ENCODE measurements at regions not wholly inside any gene's neighbourhood (a gene's known extent, or its start where the extent isn't known, plus 50 kb on each side); places are given as distances from the start of the nearest gene placed in this dataset.

DNA sequence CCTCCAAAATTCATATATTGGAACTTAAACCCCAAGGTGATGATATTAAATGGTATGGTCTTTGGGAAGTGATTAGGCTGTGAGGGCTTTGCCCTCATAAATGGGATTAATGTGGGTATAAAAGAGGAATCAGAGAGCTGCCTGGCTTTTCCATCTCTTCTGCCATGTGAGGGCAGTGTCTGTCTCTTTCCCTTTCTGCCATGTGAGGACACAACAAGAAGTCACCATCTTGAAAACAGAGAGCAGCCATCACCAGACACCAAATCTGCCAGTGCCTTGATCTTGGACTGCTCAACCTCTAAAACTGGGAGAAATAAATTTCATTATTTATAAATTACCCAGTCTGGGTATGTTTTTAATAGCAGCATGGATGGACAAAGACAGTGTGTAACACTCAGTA, 263.0 kb downstream of the PAX1 start:
- H3K4me1 ChIP-seq (ENCODE audit: control insufficient read depth in 5 of 5, insufficient read depth in 5 of 5, low read length in 5 of 5), result no peaks in the 10 kb centered on the region
- ATAC-seq (ENCODE audit: insufficient read depth, low FRiP score), result no peak
- H3K4me3 ChIP-seq, result no peak overlapping the region
- no peak overlapping the region for H3K9ac ChIP-seq (ENCODE audit: insufficient read depth in 1 of 2, low read length in 2 of 2)
- H3K9me3 ChIP-seq (ENCODE audit: control insufficient read depth in 4 of 4, insufficient read depth in 3 of 4, low read length in 3 of 4), result no peaks in the 10 kb centered on the region
- H3K27ac ChIP-seq (ENCODE audit: low read depth in 1 of 2, low read length in 1 of 2), result no peak overlapping the region
- DNase-seq, result no peak
- TF ChIP-seq, protein P1, sequence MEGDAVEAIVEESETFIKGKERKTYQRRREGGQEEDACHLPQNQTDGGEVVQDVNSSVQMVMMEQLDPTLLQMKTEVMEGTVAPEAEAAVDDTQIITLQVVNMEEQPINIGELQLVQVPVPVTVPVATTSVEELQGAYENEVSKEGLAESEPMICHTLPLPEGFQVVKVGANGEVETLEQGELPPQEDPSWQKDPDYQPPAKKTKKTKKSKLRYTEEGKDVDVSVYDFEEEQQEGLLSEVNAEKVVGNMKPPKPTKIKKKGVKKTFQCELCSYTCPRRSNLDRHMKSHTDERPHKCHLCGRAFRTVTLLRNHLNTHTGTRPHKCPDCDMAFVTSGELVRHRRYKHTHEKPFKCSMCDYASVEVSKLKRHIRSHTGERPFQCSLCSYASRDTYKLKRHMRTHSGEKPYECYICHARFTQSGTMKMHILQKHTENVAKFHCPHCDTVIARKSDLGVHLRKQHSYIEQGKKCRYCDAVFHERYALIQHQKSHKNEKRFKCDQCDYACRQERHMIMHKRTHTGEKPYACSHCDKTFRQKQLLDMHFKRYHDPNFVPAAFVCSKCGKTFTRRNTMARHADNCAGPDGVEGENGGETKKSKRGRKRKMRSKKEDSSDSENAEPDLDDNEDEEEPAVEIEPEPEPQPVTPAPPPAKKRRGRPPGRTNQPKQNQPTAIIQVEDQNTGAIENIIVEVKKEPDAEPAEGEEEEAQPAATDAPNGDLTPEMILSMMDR (IDR thresholded peaks at IDR 0.05; ENCODE audit: control extremely low read depth, extremely low read depth), result no peak
- H3K36me3 ChIP-seq (ENCODE audit: control insufficient read depth in 4 of 4, insufficient read depth in 4 of 4, low read length in 4 of 4), result no peaks in the 10 kb centered on the region
- no peaks in the 10 kb centered on the region for H3K27me3 ChIP-seq (ENCODE audit: control insufficient read depth in 3 of 3, insufficient read depth in 3 of 3, low read length in 2 of 3)

DNA sequence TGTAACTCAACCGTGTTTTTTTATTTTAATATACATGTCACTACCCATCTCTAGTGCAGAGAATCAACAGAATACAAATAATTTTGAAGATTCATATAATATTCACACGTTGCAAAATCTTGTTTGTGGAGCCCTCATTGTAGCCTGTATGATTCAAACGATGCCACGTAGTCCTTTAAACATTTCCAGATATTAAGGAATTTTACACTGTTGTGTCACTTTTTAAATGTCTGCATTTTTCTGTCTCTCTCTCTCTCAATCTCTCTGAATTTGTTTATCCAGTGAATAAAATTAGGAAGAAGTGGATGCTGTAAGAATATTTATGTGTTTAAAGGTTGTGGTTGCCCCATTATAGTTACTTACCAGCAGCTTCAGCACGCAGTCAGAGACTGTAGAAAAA, 262.0 kb downstream of the PAX1 start:
- Histone ChIP-seq H3K9me3 (ENCODE audit: control insufficient read depth in 4 of 4, insufficient read depth in 3 of 4, low read length in 3 of 4) (no peaks in the 10 kb centered on the region), H3K4me1 (ENCODE audit: control insufficient read depth in 5 of 5, insufficient read depth in 5 of 5, low read length in 5 of 5) (no peaks in the 10 kb centered on the region), H3K36me3 (ENCODE audit: control insufficient read depth in 4 of 4, insufficient read depth in 4 of 4, low read length in 4 of 4) (no peaks in the 10 kb centered on the region), H3K4me3 (no peak overlapping the region), H3K27me3 (ENCODE audit: control insufficient read depth in 3 of 3, insufficient read depth in 3 of 3, low read length in 2 of 3) (no peaks in the 10 kb centered on the region), H3K27ac (ENCODE audit: low read depth in 1 of 2, low read length in 1 of 2) (no peak overlapping the region), H3K9ac (ENCODE audit: insufficient read depth in 1 of 2, low read length in 2 of 2) (no peak overlapping the region)
- DNase-seq (no peak), ATAC-seq (ENCODE audit: insufficient read depth, low FRiP score) (no peak)
- WGBS, 2 donors, result 71 to 77% methylated on average over 5 of the region's 5 CpGs
- TF ChIP-seq, protein P1 (IDR thresholded peaks at IDR 0.05; ENCODE audit: control extremely low read depth, extremely low read depth), result no peak

DNA sequence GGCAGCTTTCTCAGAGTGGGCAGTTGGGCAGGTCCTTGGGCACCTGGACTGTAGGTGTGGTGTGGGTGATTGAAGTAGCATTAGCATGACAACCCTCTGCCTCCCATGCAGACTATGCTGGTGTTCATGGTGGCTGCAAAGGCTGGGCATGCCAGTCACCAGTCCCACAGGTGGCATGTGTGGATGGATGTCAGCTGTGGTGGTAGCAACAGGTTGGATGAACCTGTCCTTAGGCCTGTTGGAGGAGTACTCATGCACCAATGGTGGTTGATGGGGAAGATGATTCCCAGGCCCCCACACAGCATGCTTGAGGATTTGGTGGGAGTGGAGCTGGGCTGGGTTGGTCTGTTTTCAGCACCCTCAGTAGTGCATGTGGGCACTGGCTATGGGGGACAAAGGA, 251.1 kb downstream of the PAX1 start:
- no peak overlapping the region for H3K9ac ChIP-seq (ENCODE audit: insufficient read depth in 1 of 2, low read length in 2 of 2)
- TF ChIP-seq, protein P1 (IDR thresholded peaks at IDR 0.05; ENCODE audit: control extremely low read depth, extremely low read depth), result no peak
- H3K27me3 ChIP-seq (ENCODE audit: control insufficient read depth in 3 of 3, insufficient read depth in 3 of 3, low read length in 2 of 3), result no peaks in the 10 kb centered on the region
- no peaks in the 10 kb centered on the region for H3K4me1 ChIP-seq (ENCODE audit: control insufficient read depth in 5 of 5, insufficient read depth in 5 of 5, low read length in 5 of 5)
- no peak overlapping the region for H3K4me3 ChIP-seq
- DNase-seq (no peak), ATAC-seq (ENCODE audit: insufficient read depth, low FRiP score) (no peak)
- H3K36me3 ChIP-seq (ENCODE audit: control insufficient read depth in 4 of 4, insufficient read depth in 4 of 4, low read length in 4 of 4), result no peaks in the 10 kb centered on the region
- H3K9me3 ChIP-seq (ENCODE audit: control insufficient read depth in 4 of 4, insufficient read depth in 3 of 4, low read length in 3 of 4), result peaks cover 0 to 12% (median 4%) of the 10 kb centered on the region in 4 donors
- H3K27ac ChIP-seq (ENCODE audit: low read depth in 1 of 2, low read length in 1 of 2), result no peak overlapping the region

DNA sequence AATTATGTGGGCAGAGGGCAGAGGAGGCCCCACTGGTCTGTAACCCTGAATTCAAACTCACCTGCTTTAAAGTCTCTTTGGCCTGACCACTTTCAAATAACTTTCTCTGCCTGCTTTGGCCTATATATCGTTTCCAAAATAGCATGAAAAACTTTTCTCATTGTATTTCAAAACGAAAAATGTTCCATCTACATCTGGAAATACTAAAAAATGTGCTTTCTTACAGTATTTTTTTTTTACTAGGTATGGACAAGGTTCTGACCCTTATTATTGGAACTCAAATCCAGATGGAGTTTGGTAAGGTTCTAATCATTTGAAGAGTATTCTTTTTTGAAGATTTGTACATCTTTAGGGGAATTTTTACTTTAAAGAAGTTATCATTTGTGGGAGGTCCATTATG, 241.9 kb downstream of the PAX1 start:
- no peak overlapping the region for H3K4me3 ChIP-seq
- TF ChIP-seq, protein P1 (IDR thresholded peaks at IDR 0.05; ENCODE audit: control extremely low read depth, extremely low read depth), result no peak
- H3K27ac ChIP-seq (ENCODE audit: low read depth in 1 of 2, low read length in 1 of 2), result no peak overlapping the region
- no peak for ATAC-seq (ENCODE audit: insufficient read depth, low FRiP score)
- DNase-seq, result no peak
- no peaks in the 10 kb centered on the region for H3K36me3 ChIP-seq (ENCODE audit: control insufficient read depth in 4 of 4, insufficient read depth in 4 of 4, low read length in 4 of 4)
- 56 to 70% methylated on average over 2 of the region's 2 CpGs for WGBS, 2 donors
- no peaks in the 10 kb centered on the region for H3K9me3 ChIP-seq (ENCODE audit: control insufficient read depth in 4 of 4, insufficient read depth in 3 of 4, low read length in 3 of 4)
- H3K9ac ChIP-seq (ENCODE audit: insufficient read depth in 1 of 2, low read length in 2 of 2), result no peak overlapping the region
- H3K27me3 ChIP-seq (ENCODE audit: control insufficient read depth in 3 of 3, insufficient read depth in 3 of 3, low read length in 2 of 3), result no peaks in the 10 kb centered on the region
- no peaks in the 10 kb centered on the region for H3K4me1 ChIP-seq (ENCODE audit: control insufficient read depth in 5 of 5, insufficient read depth in 5 of 5, low read length in 5 of 5)
